Activated CD4-positive, alpha-beta T cell treated with anti-CD3 and anti-CD28 coated beads for 36 hours (primary cell): ENCODE measurements at regions not wholly inside any gene's neighbourhood (a gene's known extent, or its start where the extent isn't known, plus 50 kb on each side); places are given as distances from the start of the nearest gene placed in this dataset.

Experiments used
- ATAC-seq: fragments of 200-7000 bp; cut with Tn5 transposase; one replicate; pipeline ENCODE4 v1.10.0; 2021; ENCODE audit warnings: mild to moderate bottlenecking, moderate library complexity
- CTCF ChIA-PET: fragments of 350-600 bp; sonication (Branson Sonifier 250); formaldehyde crosslinking; loops from one replicate; lab custom pipeline; 2021; ENCODE audit warnings: antibody characterized with exemption; lab: Charles Lee
- POLR2A ChIA-PET: fragments of 350-600 bp; sonication (Branson Sonifier 250); formaldehyde crosslinking; loops from one replicate; lab custom pipeline; 2021; ENCODE audit warnings: antibody characterized with exemption, inconsistent platforms; lab: Charles Lee
- DNase-seq: peaks from one replicate; pipeline ENCODE4 v3.0.0-alpha.2; 2020
- H3K27ac Mint-ChIP-seq: one replicate; pipeline ENCODE4 v1.8.0; 2021; ENCODE audit warnings: mixed read lengths
- H3K27me3 Mint-ChIP-seq: one replicate; pipeline ENCODE4 v1.8.0; 2021; ENCODE audit warnings: mixed read lengths
- H3K36me3 Mint-ChIP-seq: one replicate; pipeline ENCODE4 v1.8.0; 2021; ENCODE audit warnings: low read depth, mixed read lengths
- H3K4me1 Mint-ChIP-seq: one replicate; pipeline ENCODE4 v1.8.0; 2021; ENCODE audit warnings: mixed read lengths
- H3K4me3 Mint-ChIP-seq: one replicate; pipeline ENCODE4 v1.8.0; 2021; ENCODE audit warnings: mild to moderate bottlenecking, moderate library complexity, mixed read lengths
- H3K9me3 Mint-ChIP-seq: one replicate; pipeline ENCODE4 v1.8.0; 2021; ENCODE audit warnings: low read depth, mixed read lengths
- intact Hi-C, 2 experiments: fragments of 100-400 bp; cut with DNase I in 1 of 2; cut with micrococcal nuclease in 1 of 2; formaldehyde crosslinking; loops; one replicate each; pipeline versions ENCODE4 v1.14.2 to v1.15.1; 2022 to 2024; cut with DNase I, micrococcal nuclease

DNA sequence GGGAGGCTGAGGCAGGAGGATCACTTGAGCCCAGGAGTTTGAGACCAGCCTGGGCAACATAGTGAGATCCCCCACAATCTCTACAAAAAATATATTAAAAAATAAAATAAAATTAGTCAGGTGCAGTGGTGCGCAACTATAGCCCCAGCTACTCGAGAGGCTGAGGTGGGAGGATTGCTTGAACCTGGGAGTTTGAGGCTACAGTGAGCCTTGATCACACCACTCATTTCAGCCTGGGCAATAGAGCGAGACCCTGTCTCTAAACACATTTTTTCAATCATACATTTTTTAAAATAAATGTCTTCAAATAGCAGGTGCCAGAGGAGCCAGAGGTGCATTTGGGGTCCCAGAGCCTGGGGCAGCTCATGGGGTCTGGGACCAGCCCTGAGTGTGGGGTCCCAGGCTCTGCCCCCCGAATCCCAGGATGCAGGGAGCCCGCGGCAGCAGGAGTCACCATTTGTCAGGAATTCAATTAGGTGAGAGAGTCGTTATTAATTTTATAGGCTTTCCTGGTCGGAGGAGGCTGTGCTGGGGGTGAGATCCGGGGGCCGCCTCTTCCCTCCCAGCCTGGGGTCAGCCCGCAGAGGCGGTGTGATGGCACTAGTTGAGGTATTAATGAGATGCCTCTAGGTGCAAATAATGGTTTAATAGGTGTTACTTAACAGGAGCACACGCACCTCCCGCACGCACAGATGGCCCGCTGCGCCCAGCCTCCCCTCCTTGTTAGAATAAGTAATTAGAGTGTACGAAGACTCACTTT is 78.3 kb downstream of the MICALL2 start:
- peaks cover 24% of the 10 kb centered on the region for H3K27me3 Mint-ChIP-seq
- no peak for ATAC-seq
- H3K27ac Mint-ChIP-seq, result no peak overlapping the region
- H3K4me1 Mint-ChIP-seq, result no peaks in the 10 kb centered on the region
- no peak overlapping the region for H3K4me3 Mint-ChIP-seq
- H3K9me3 Mint-ChIP-seq, result no peaks in the 10 kb centered on the region
- H3K36me3 Mint-ChIP-seq, result no peaks in the 10 kb centered on the region
- ChIA-PET POLR2A (no interaction called here), CTCF (no interaction called here)
- intact Hi-C loops, result no loop called here
- DNase-seq, result no peak

DNA sequence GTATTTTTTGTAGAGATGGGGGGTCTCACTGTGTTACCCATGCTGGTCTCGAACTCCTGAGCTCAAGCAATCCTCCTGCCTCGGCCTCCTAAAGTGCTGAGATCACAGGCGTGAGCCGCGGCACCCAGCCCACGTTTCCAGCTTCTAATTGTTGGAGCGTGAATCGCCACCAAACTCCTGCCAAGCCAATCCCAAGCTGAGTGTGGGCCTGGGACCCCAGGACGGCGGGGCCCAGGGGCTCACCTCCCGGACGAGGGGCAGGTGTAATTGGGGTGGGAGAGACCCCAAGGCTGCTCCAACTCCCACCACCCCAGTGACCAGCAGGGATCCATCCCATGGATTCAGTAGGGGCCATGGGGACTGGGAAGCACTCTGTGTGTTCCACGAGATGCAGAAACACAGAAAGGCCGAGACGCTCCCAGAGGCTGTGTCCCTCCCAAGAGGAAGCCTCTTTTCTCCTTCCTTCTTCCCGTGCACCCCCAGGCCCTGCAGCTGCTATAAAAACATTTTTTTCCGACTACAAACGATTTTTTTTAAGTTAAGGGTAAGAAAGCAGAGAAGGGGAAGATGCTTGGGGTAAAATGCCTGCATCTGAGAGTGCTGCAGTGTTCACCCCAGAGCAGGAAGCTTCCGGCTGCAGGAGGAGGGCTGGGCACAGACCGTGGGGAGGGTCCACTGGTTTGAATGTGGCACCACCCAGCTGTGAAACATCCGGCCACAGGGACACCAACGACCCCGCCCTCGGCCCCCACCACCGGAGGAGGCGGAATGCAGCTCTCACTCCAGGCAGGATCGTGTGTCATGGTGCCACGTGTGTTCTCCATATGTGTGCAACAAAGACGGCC is 76.5 kb downstream of the MICALL2 start:
- ATAC-seq (no peak), DNase-seq (no peak)
- peaks cover 16% of the 10 kb centered on the region for H3K27me3 Mint-ChIP-seq
- H3K4me1 Mint-ChIP-seq, result no peaks in the 10 kb centered on the region
- ChIA-PET CTCF (no interaction called here), POLR2A (no interaction called here)
- no peak overlapping the region for H3K27ac Mint-ChIP-seq
- no peak overlapping the region for H3K4me3 Mint-ChIP-seq
- no peaks in the 10 kb centered on the region for H3K9me3 Mint-ChIP-seq
- intact Hi-C loops, result no loop called here
- no peaks in the 10 kb centered on the region for H3K36me3 Mint-ChIP-seq

DNA sequence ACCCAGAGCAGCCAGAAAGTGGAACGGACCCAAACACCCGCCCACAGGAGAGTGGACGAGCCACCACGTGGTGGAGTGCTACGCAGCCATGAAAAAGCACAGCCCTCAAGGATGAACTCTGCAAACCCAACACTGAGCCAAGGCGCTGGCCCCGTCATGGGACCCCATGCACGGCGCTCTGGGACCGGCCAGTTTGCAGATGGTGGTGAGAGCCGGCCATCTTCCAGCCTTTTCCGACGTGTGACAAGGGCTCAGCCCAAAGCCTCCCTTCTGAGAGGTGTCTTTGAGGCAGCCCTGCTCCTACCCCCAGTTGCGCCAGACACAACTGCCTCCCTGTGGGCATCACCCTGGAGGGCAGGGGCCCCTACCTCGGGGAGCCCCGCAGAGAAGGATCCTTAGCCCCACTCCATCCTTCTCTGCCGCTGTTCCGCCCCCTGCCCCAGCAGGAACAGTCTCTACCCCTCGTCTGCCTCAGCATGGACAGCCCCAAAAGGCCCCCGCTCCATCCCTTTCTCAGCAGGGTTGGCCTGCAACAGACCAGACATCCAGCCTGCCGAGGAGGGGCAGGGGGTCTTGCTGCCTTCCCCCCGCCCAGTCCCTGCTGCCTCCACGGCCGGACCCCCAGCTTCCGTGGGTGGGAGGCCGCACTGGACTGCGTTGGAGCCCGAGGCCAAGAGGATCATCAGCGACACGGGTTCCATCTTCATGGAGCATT is 75.7 kb downstream of the MICALL2 start:
- POLR2A ChIA-PET, result no interaction called here
- no peak for DNase-seq
- no peak for ATAC-seq
- intact Hi-C loops, result no loop called here
- H3K27ac Mint-ChIP-seq, result no peak overlapping the region
- H3K36me3 Mint-ChIP-seq, result no peaks in the 10 kb centered on the region
- H3K4me1 Mint-ChIP-seq, result no peaks in the 10 kb centered on the region
- peaks cover 18% of the 10 kb centered on the region for H3K27me3 Mint-ChIP-seq
- no peaks in the 10 kb centered on the region for H3K9me3 Mint-ChIP-seq
- no peak overlapping the region for H3K4me3 Mint-ChIP-seq
- CTCF ChIA-PET, result no interaction called here

DNA sequence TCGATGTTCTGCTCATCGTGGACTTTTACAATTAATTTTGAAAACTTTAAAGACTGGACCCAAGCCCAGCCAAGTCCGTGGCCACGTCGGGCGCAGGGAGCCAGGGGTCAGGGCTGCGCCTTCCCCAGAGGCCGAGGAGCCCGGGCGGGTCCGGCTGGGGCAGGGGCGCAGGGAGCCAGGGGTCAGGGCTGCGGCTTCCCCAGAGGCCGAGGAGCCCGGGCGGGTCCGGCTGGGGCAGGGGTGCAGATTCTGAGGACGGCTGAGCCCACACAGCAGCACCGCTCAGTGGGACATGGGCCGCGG is 75.2 kb downstream of the MICALL2 start:
- ATAC-seq (no peak), DNase-seq (no peak)
- intact Hi-C loops, result no loop called here
- Mint-ChIP-seq H3K4me3 (no peak overlapping the region), H3K9me3 (no peaks in the 10 kb centered on the region), H3K36me3 (no peaks in the 10 kb centered on the region), H3K27ac (no peak overlapping the region), H3K4me1 (no peaks in the 10 kb centered on the region), H3K27me3 (peaks cover 20% of the 10 kb centered on the region)
- ChIA-PET POLR2A (no interaction called here), CTCF (no interaction called here)
